ENCODE measurements at regions not wholly inside any gene's neighbourhood (a gene's known extent, or its start where the extent isn't known, plus 50 kb on each side); places are given as distances from the start of the nearest gene placed in this dataset.

GRCh38 chr18:54030434-54030833, 194.0 kb downstream of the MBD2 start:
- Histone ChIP-seq H3K27me3 (ENCODE audit: low read depth, low read length) (no peaks in the 10 kb centered on the region), H3K4me2 (ENCODE audit: low read length) (no peak overlapping the region), H3K4me3 (ENCODE audit: low read length) (no peak overlapping the region), H3K79me2 (ENCODE audit: low read length) (no peaks in the 10 kb centered on the region), H3K36me3 (replicated peaks; ENCODE audit: low read depth, low read length) (no peaks in the 10 kb centered on the region), H3K9ac (ENCODE audit: low read length) (no peak overlapping the region), H2AFZ (ENCODE audit: low read depth, low read length) (no peak overlapping the region), H3K9me3 (ENCODE audit: insufficient read depth, low read length) (no peaks in the 10 kb centered on the region), H3K27ac (ENCODE audit: low read length) (no peak overlapping the region), H4K20me1 (ENCODE audit: insufficient read depth, low read length) (no peaks in the 10 kb centered on the region), H3K4me1 (ENCODE audit: low read length) (no peaks in the 10 kb centered on the region)
- TF ChIP-seq CTCF (IDR thresholded peaks at IDR 0.05; ENCODE audit: low read depth, low read length) (no peak), EZH2phosphoT487 (IDR thresholded peaks at IDR 0.05; ENCODE audit: low read depth) (no peak)

DNA sequence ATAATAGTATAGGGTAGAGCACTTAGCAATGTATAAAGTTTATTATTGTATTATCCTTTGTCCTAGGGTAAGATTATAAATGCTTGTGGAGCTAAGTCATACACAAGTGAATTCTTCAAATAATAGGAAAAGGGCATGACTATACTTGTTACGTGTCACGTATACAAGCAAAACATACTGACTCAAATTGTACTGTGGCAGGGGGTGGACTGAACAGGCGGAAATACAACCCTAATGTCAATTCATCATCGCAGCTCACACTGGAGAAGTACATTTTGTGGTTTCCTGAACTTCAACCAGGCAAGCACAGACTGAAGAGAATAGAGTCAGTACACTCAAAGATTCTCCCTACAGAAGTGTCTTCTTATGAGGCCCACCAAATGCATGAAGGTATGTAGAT, 201.0 kb downstream of the MBD2 start:
- Histone ChIP-seq H3K9me3 (ENCODE audit: insufficient read depth, low read length) (no peaks in the 10 kb centered on the region), H3K4me3 (ENCODE audit: low read length) (no peak overlapping the region), H3K9ac (ENCODE audit: low read length) (no peak overlapping the region), H3K27me3 (ENCODE audit: low read depth, low read length) (no peaks in the 10 kb centered on the region), H3K36me3 (replicated peaks; ENCODE audit: low read depth, low read length) (no peaks in the 10 kb centered on the region), H3K27ac (ENCODE audit: low read length) (no peak overlapping the region), H2AFZ (ENCODE audit: low read depth, low read length) (no peak overlapping the region), H3K4me1 (ENCODE audit: low read length) (no peaks in the 10 kb centered on the region), H4K20me1 (ENCODE audit: insufficient read depth, low read length) (no peaks in the 10 kb centered on the region), H3K4me2 (ENCODE audit: low read length) (no peak overlapping the region), H3K79me2 (ENCODE audit: low read length) (no peaks in the 10 kb centered on the region)
- TF ChIP-seq CTCF (IDR thresholded peaks at IDR 0.05; ENCODE audit: low read depth, low read length): no peak
- TF ChIP-seq EZH2phosphoT487 (IDR thresholded peaks at IDR 0.05; ENCODE audit: low read depth): no peak

GRCh38 chr18:54020966-54021365, 203.5 kb downstream of the MBD2 start:
- Histone ChIP-seq H3K4me2 (ENCODE audit: low read length) (no peak overlapping the region), H3K27ac (ENCODE audit: low read length) (no peak overlapping the region), H3K36me3 (replicated peaks; ENCODE audit: low read depth, low read length) (no peaks in the 10 kb centered on the region), H3K4me1 (ENCODE audit: low read length) (no peaks in the 10 kb centered on the region), H3K9ac (ENCODE audit: low read length) (no peak overlapping the region), H3K4me3 (ENCODE audit: low read length) (no peak overlapping the region), H3K27me3 (ENCODE audit: low read depth, low read length) (no peaks in the 10 kb centered on the region), H4K20me1 (ENCODE audit: insufficient read depth, low read length) (no peaks in the 10 kb centered on the region), H3K79me2 (ENCODE audit: low read length) (no peaks in the 10 kb centered on the region), H2AFZ (ENCODE audit: low read depth, low read length) (no peak overlapping the region), H3K9me3 (ENCODE audit: insufficient read depth, low read length) (no peaks in the 10 kb centered on the region)
- TF ChIP-seq EZH2phosphoT487 (IDR thresholded peaks at IDR 0.05; ENCODE audit: low read depth): no peak
- no peak for TF ChIP-seq CTCF (IDR thresholded peaks at IDR 0.05; ENCODE audit: low read depth, low read length)

GRCh38 chr18:54020156-54020745, 204.2 kb downstream of the MBD2 start:
- Histone ChIP-seq H3K27me3 (ENCODE audit: low read depth, low read length) (no peaks in the 10 kb centered on the region), H3K4me2 (ENCODE audit: low read length) (no peak overlapping the region), H3K79me2 (ENCODE audit: low read length) (no peaks in the 10 kb centered on the region), H3K9me3 (ENCODE audit: insufficient read depth, low read length) (no peaks in the 10 kb centered on the region; the same call in 1 of the 2 replicates), H4K20me1 (ENCODE audit: insufficient read depth, low read length) (no peaks in the 10 kb centered on the region), H3K4me3 (ENCODE audit: low read length) (no peak overlapping the region), H3K9ac (ENCODE audit: low read length) (no peak overlapping the region), H3K4me1 (ENCODE audit: low read length) (no peaks in the 10 kb centered on the region), H3K27ac (ENCODE audit: low read length) (no peak overlapping the region), H2AFZ (ENCODE audit: low read depth, low read length) (no peak overlapping the region), H3K36me3 (replicated peaks; ENCODE audit: low read depth, low read length) (no peaks in the 10 kb centered on the region)
- TF ChIP-seq CTCF (IDR thresholded peaks at IDR 0.05; ENCODE audit: low read depth, low read length): no peak
- no peak for TF ChIP-seq EZH2phosphoT487 (IDR thresholded peaks at IDR 0.05; ENCODE audit: low read depth)
